ENCODE measurements at regions not wholly inside any gene's neighbourhood (a gene's known extent, or its start where the extent isn't known, plus 50 kb on each side); places are given as distances from the start of the nearest gene placed in this dataset.
"Not testable (repeated sequence)": the region's sequence is repeated elsewhere in the genome, so short reads cannot be mapped to it uniquely, and the experiment has no call there.

DNA sequence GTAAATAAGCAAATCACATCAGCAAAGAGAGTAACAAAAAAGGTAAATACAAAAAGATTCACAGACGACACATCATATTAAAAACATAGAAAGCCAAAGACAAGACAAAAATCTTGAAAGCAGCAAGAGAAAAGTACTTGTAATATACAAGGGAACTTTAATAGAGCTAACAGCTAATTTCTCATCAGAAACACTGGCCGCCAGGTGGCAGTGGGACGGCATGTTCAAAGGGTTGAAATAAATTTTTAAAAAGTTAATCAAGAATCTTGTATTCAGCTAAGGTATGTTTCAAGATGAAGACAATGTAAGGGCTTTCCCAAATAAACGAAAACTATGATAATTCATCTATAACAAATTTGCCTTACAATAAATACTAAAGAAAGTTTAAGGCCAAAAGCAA lies 358.1 kb downstream of the LRRIQ3 start:
- no peak for DNase-seq

DNA sequence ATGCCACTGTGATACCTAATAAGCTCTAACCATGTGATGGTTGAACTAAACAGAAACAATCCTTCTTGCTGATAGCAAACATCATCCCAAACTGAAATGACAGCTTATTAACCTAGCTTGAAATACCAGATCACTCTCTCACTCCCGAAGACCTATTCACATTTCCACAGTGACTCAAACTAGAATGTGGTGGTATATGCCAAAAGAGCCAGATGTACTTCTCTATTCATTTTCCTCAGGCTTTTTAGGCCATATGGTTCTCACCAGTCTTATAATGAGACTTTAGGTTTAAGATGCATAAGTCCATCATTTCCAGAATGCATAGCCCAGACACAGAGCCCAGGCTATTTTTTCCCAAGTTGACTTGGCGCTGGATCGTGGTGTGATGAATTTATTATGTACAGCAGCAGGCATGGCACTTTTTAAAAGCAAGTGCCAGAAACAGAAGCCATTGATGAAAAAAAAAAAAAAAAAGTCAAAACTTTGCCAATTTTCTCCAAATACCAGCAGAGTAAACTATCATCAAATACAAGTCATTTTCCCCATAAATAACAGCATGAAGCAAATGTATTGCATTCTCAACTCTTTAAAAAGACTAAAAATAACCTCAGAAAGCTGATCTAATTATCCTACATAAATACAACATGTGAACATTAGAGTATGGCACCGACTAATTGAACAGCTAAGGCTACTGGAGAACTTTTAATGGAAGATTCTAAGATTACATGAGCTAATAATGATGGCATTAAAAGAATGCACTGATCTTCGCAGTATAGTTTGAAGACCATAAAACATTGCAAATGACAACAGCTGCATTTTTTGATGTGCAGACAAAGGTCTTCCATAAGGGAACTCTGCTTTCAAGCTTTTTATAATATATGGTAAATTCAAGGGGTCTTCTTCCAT lies 365.4 kb downstream of the LRRIQ3 start:
- DNase-seq = no peak

- not testable (repeated sequence) for DNase-seq
Measured at GRCh38 chr1:73827283-73827682, 370.7 kb downstream of the LRRIQ3 start.

DNA sequence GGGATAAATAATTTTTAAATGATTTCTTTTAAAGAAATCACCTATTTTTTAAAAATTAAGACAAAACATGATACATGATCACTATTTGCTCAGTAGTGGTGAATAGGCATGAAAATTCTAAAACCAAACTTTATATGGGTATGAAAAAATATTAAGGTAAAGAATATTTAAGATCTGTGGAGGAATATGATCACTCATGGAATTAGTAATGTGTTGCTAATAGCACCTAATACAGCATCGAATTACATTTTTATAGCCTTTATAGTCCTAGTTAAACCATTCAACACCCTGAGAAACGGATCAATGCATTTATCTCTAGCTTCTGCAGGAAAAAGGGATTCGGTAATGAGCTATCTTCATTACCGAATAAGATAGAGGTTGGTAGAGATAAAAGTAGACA lies 373.9 kb downstream of the LRRIQ3 start:
- no peak for DNase-seq

GRCh38 chr1:73821520-73821919 lies 376.5 kb downstream of the LRRIQ3 start:
- DNase-seq = no peak

GRCh38 chr1:73820843-73821242 lies 377.1 kb downstream of the LRRIQ3 start:
- no peak for DNase-seq

DNA sequence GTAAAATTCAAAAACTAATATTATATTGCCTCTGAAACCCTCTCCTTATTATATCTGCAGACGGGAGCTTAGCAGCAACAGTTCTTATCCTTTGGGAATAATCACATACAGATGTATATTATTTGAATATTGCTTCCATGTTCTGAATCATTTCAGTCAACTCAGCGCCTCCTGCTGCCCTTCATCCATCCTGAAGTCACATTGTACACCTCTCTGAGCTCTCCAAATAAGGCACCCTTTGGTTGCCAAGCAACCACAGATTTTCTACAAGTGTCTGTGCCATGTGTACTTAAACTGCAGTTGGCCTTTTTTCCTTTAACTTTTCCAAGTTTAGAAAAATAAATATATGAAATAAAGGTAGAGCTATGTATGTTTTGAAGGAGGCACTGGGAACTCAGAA lies 384.3 kb downstream of the LRRIQ3 start:
- no peak for DNase-seq

DNA sequence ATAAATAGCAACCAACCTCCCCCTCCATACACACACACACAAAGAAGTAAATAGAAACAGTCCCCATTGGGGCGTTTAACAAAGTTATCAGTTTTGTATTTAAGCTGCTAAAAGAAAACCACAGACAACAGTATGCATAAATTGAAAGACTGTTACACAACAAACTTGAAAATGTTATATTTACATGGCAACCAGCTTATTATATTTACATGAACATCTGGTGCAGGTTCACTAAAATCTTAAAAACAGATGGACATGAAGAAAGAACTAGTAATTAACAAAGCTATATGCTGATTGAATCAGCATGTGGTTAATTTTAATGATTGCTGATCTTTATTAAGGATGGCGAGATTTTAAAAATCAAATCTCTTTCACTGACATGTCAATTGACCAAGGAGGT lies 384.7 kb downstream of the LRRIQ3 start:
- no peak for DNase-seq

DNA sequence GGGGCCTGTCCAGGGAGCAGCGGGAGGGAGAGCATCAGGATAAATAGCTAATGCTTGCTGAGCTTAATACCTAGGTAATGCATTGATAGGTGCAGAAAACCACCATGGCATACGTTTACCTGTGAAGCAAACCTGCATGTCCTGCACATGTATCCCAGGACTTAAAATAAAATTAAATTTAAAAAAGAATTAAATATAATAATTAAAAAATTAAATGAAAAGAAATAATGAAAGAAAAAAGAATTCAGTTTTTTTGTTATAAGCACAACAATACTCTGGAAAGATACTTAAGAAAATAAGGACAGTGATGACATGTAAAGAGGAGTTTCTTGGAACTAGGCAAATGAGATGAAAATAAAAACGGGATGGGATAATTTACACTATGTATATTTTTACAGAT lies 386.2 kb downstream of the LRRIQ3 start:
- no peak for DNase-seq

DNA sequence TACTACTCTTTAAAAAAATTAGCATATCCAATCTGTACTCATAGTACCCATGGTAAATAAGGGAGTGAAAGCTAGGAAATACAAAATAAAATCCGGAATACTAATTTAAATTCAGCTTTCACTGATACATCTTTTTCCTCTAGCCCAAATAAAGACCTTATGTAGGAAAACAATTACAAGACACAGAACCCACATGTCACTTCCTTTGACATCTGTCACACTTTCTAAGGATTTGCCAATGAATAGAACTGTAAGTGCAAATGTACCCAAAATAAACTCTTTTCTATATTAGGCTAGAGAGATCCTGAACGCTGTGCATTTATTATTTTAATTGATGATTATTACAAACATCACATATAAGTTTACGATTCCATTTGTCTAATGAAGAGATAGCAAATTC lies 393.0 kb downstream of the LRRIQ3 start:
- no peak for DNase-seq

DNA sequence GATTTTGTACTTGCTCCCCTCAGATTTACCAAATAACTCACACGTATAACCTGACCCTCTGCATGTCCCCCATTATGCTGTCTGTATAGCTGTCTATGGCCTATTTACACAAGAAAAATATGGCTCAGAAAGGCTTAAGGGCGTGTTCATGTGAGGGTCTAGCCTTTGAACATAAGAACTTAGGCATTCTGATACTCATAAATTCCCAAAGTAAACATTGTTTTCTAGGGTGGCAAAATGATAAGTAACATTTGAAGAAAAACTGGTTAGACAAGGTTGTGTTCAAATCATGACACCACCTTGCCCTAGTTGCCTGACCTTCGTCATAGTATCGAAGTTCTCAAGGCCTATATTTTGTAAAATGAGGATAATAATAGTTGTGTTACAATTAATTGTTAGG lies 394.6 kb downstream of the LRRIQ3 start:
- no peak for DNase-seq

GRCh38 chr1:73801912-73802429 lies 396.0 kb downstream of the LRRIQ3 start:
- DNase-seq = no peak

GRCh38 chr1:73800376-73800775 lies 397.6 kb downstream of the LRRIQ3 start:
- DNase-seq = no peak

DNA sequence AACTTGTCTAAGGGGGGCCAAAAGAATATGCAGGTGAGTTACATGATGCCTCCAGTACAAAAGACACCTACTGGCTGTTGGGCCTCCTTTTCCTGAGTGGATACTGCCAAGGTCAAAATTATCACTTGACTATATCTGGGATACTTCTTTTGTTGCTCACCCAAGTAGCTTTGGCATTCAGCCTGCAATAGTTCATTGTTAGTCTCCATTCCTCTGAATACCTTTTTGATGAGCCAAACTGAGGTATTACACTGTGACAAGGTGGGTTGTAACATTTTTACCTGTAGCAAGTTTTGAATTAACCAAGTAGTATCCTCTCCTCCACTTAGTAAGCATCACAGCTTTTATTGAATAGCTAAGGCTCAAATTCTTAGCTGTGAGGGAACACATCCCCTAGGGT lies 408.0 kb downstream of the LRRIQ3 start:
- DNase-seq = no peak

- no peak for DNase-seq
Measured at GRCh38 chr1:73784026-73784425, 413.9 kb downstream of the LRRIQ3 start.

DNA sequence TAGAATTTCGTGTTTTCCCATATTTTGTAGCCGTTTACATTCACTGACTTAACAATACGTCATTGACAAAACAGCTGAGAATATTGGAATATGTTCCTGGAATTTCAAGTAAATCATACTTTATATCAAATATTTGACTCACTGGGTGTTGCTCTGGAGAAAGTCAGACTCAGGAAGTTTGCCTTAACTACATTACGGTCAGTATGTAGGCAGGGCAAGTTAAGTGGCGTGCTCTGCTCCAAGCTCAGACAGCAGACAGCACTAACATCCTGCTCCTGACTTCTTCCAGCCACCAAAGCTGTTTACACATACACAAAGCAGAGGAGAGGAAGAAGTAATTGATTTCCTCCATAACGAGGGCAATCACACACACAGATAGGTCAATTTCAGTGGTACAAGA lies 414.6 kb downstream of the LRRIQ3 start:
- no peak for DNase-seq

DNA sequence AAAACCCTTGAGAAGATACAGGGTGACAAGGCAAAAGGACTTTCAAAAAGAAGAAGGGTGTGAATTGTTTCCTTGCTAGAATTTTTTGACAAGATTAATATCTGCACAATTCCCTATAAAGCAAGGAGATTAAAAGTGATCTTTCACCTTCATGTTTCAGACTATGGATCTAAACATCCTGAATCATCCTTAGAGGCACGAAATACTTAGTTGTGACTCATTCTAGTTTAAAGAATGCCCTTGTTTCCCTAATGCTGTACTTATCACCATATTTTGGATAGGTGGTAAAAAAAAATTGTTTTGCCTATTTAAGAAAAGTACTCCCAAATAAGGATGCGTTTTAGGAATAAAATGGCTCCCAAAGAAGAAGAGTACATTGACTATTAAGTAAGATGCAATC lies 415.1 kb downstream of the LRRIQ3 start:
- no peak for DNase-seq

DNA sequence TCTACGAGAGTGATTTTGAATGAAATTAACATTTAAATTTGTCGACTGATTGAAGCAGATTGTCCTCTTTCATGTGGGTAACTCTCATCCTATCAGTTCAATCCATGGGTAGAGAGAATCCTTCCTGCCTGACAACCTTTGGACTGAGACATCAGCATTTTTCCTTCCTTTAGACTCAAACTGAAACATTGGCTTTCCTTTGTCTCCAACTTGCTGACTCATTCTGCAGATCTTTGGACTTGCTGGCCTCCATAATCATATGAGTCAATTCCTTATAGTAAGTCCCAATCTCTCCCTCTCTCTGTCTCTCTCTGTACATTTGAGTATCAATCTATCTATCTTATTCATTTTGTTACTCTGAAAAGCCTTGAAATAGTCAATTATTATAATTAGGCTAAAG lies 416.7 kb downstream of the LRRIQ3 start:
- DNase-seq = no peak

- no peak for DNase-seq
Measured at GRCh38 chr1:73778471-73778870, 419.5 kb downstream of the LRRIQ3 start.

- DNase-seq = no peak
Measured at GRCh38 chr1:73775896-73776295, 422.1 kb downstream of the LRRIQ3 start.

DNA sequence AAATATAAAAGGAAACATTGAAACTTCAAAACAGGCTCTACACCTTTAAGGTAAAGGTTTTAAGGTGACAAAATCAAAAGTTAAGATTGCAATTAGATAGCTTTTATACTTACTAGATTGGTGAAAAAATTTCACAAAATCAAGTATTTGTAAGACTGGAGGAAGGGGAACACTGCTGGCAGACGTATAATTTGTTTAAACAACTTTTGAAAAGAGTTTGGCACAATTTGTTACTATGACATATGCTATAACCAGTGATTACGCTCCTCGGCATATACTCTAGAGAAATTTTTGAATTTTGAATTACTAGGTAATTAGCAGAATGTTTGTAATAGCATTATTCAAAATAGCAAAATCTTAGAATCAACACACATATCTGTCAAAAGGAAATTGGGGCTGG lies 425.0 kb downstream of the LRRIQ3 start:
- DNase-seq = no peak

DNA sequence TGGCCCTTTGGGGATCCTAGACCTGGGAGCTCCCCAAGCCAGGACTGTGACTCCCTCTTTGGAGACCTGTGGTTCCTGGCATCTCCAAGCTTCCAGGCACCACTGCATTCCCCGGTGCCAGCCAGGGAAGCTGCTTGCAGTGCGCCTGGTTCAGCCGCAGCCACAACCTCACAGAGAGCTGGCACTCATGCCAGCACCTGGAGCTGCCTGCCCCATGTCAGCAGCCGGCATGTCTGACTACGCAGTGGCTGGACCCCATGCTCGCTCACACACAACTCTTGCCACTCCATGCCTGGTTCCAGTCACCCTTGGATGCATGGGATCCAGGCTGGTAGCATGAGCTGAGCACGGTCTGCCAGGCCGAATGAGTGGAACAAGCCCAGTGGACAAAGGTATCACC lies 426.6 kb downstream of the LRRIQ3 start:
- DNase-seq = no peak

- no peak for DNase-seq
Measured at GRCh38 chr1:73770109-73770905, 427.7 kb downstream of the LRRIQ3 start.

GRCh38 chr1:73766786-73767348 lies 431.1 kb downstream of the LRRIQ3 start:
- DNase-seq = no peak

Measured in amniotic stem cell (primary cell).